ENCODE measurements at regions not wholly inside any gene's neighbourhood (a gene's known extent, or its start where the extent isn't known, plus 50 kb on each side); places are given as distances from the start of the nearest gene placed in this dataset.

DNA sequence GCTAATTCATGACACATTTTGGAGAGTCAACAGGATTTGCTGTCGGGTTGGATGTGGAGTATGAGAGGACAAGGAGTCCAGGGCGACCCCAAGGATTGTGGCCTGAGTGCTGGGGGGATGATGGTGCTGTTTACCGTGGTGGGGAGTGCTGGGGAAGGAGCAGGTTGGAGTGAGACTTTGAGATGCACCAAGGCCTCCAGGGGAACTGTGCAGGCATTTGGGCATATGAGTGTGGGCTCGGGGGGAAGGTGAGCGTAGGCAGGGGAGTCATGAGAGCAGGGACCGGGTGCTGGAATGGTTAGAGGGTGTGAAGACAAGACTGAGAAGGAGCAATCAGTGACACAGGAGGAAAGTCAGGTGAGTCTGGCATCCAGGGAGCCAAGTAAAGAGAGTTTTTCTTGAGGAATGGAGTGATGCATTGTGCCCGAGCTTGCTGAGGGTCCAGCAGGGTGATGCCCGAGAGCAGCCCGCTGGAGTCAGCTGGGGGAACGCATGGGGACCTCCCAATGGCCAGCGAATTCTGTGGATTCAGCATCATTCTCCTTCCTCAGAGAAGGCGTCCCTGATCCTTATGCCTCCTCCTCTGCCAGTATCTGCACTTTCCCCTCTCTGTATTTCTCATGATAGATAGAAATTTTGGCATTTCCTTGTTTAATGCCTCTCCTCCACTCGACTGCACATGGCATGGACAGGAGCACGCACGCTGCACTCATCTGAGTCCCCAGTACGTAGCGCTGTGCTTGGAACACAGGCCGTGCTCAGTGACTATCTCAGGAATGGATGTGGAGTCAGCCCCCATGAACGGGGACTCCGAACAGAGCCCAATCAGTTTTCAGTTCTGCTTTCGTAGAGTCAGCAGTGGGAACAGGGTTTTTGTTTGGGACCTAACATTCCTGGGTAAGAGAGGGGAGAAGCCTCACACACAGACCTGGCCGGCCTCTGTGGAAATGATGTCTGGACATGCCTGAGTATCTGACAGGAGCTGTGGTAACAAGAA is 52.1 kb upstream of the ETV3 start:
- no peak overlapping the region for H3K27ac ChIP-seq
- TF ChIP-seq ZFX (IDR thresholded peaks at IDR 0.05; ENCODE audit: borderline replicate concordance) (no peak), CTCF (IDR thresholded peaks at IDR 0.05) (no peak)

GRCh38 chr1:157189096-157189495 is 50.9 kb upstream of the ETV3 start:
- H3K27ac ChIP-seq, result no peak overlapping the region
- TF ChIP-seq ZFX (IDR thresholded peaks at IDR 0.05; ENCODE audit: borderline replicate concordance), result no peak
- no peak for TF ChIP-seq CTCF (IDR thresholded peaks at IDR 0.05)

Data from 22Rv1 (cell line).